DND-41 (cell line): ENCODE measurements at regions not wholly inside any gene's neighbourhood (a gene's known extent, or its start where the extent isn't known, plus 50 kb on each side); places are given as distances from the start of the nearest gene placed in this dataset.

Experiments
- ATAC-seq: fragments of 200-7000 bp; cut with Tn5 transposase; 3 replicates; pipeline ENCODE4 v1.9.1; 2021; ENCODE audit warnings: low read depth; ENCODE audit not compliant: insufficient read depth
- DNase-seq: peaks from one replicate; pipeline ENCODE4 v3.0.0-alpha.2; 2020
- H2AFZ ChIP-seq: 2 replicates; pipeline ENCODE4 v1.6.0; 2012; ENCODE audit warnings: low read depth, low read length
- H3K27ac ChIP-seq: 2 replicates; pipeline ENCODE4 v1.5.1; 2012; ENCODE audit warnings: low read length, inconsistent platforms
- H3K27me3 ChIP-seq: fragments of 200-600 bp; sonication (generic); 2 replicates; pipeline ENCODE4 v1.6.0; 2012; ENCODE audit warnings: low read length, mild to moderate bottlenecking, inconsistent platforms; ENCODE audit not compliant: insufficient read depth, poor library complexity
- H3K36me3 ChIP-seq: 2 replicates; pipeline ENCODE4 v1.5.1; 2012; ENCODE audit warnings: low read length, inconsistent platforms; ENCODE audit not compliant: insufficient read depth
- H3K4me1 ChIP-seq: 2 replicates; pipeline ENCODE4 v1.5.1; 2012; ENCODE audit warnings: mild to moderate bottlenecking, low read length; ENCODE audit not compliant: insufficient read depth
- H3K4me2 ChIP-seq: 2 replicates; pipeline ENCODE4 v1.6.0; 2012; ENCODE audit warnings: mild to moderate bottlenecking, moderate library complexity, low read length, inconsistent platforms; ENCODE audit not compliant: insufficient read depth
- H3K4me3 ChIP-seq, 2 experiments: fragments of 200-600 bp in 1 of 2; shearing (Covaris generic) in 1 of 2; 2 replicates each; pipeline ENCODE4 v1.5.1; 2012 to 2016; ENCODE audit warnings: inconsistent platforms in 2 of 2, low read length in 2 of 2, mild to moderate bottlenecking in 2 of 2, low read depth in 1 of 2, moderate library complexity in 1 of 2
- H3K79me2 ChIP-seq: 2 replicates; pipeline ENCODE4 v1.6.0; 2012; ENCODE audit warnings: low read length, inconsistent platforms; ENCODE audit not compliant: insufficient read depth
- H3K9ac ChIP-seq: 2 replicates; pipeline ENCODE4 v1.6.0; 2012; ENCODE audit warnings: low read depth, mild to moderate bottlenecking, inconsistent platforms, low read length, moderate library complexity
- H3K9me3 ChIP-seq: 2 replicates; pipeline ENCODE4 v1.5.1; 2012; ENCODE audit warnings: low read length, moderate library complexity, mild to moderate bottlenecking, inconsistent platforms; ENCODE audit not compliant: insufficient read depth, severe bottlenecking
- H4K20me1 ChIP-seq: 2 replicates; pipeline ENCODE4 v1.6.0; 2012; ENCODE audit warnings: low read length; ENCODE audit not compliant: insufficient read depth
- CTCF ChIP-seq: IDR thresholded peaks from 2 replicates; pipeline ENCODE4 v1.5.1; 2012; ENCODE audit warnings: borderline replicate concordance, low read length, moderate library complexity, mild to moderate bottlenecking; ENCODE audit not compliant: poor library complexity, severe bottlenecking; ENCODE audit errors: extremely low read depth
- EZH2 ChIP-seq: IDR thresholded peaks from 3 replicates; pipeline ENCODE4 v1.6.1; 2012; ENCODE audit warnings: borderline replicate concordance, low read depth, mild to moderate bottlenecking, moderate library complexity, low read length, inconsistent platforms; ENCODE audit not compliant: severe bottlenecking

- H3K79me2 ChIP-seq: no peaks in the 10 kb centered on the region
- no peak overlapping the region for H3K4me2 ChIP-seq
- H3K27ac ChIP-seq: no peak overlapping the region
- DNase-seq (no peak), ATAC-seq (no peak)
- no peak overlapping the region for H3K9ac ChIP-seq
- no peaks in the 10 kb centered on the region for H3K4me1 ChIP-seq
- H3K36me3 ChIP-seq: no peaks in the 10 kb centered on the region
- H2AFZ ChIP-seq: no peak overlapping the region
- TF ChIP-seq CTCF (no peak), EZH2 (no peak)
- H3K9me3 ChIP-seq: peaks cover 3% of the 10 kb centered on the region
- H4K20me1 ChIP-seq: no peaks in the 10 kb centered on the region
- no peaks in the 10 kb centered on the region for H3K27me3 ChIP-seq
- no peak overlapping the region for H3K4me3 ChIP-seq
These were observed 573.8 kb upstream of the NOX3 start for GRCh38 chr6:156029286-156029985.

GRCh38 chr6:156028335-156029131 lies 572.9 kb upstream of the NOX3 start:
- no peak for TF ChIP-seq EZH2
- Histone ChIP-seq H3K36me3 (no peaks in the 10 kb centered on the region), H3K79me2 (no peaks in the 10 kb centered on the region), H4K20me1 (no peaks in the 10 kb centered on the region), H3K9ac (no peak overlapping the region), H3K4me1 (no peaks in the 10 kb centered on the region), H3K4me3 (no peak overlapping the region), H3K27me3 (no peaks in the 10 kb centered on the region), H3K27ac (no peak overlapping the region), H3K9me3 (peaks cover 3% of the 10 kb centered on the region), H2AFZ (no peak overlapping the region), H3K4me2 (no peak overlapping the region)
- ATAC-seq: no peak
- no peak for DNase-seq

GRCh38 chr6:156027248-156027626 lies 571.6 kb upstream of the NOX3 start:
- Histone ChIP-seq H3K79me2 (no peaks in the 10 kb centered on the region), H3K4me2 (no peak overlapping the region), H2AFZ (no peak overlapping the region), H3K9me3 (no peaks in the 10 kb centered on the region), H3K4me3 (no peak overlapping the region), H3K9ac (no peak overlapping the region), H3K27me3 (no peaks in the 10 kb centered on the region), H3K4me1 (no peaks in the 10 kb centered on the region), H3K27ac (no peak overlapping the region), H4K20me1 (no peaks in the 10 kb centered on the region), H3K36me3 (no peaks in the 10 kb centered on the region)
- no peak for TF ChIP-seq EZH2
- no peak for TF ChIP-seq CTCF
- DNase-seq (no peak), ATAC-seq (no peak)
